ENCODE measurements at regions not wholly inside any gene's neighbourhood (a gene's known extent, or its start where the extent isn't known, plus 50 kb on each side); places are given as distances from the start of the nearest gene placed in this dataset.

GRCh38 chr4:101630319-101630986 lies 160.1 kb upstream of the BANK1 start:
- no peak for TF ChIP-seq TCF12 (IDR thresholded peaks at IDR 0.05; ENCODE audit: low read depth)
- no peak for TF ChIP-seq TAF1 (IDR thresholded peaks at IDR 0.05; ENCODE audit: low read depth)
- TF ChIP-seq YY1 (IDR thresholded peaks at IDR 0.05; ENCODE audit: low read depth): no peak
- no peak for TF ChIP-seq EGR1 (IDR thresholded peaks at IDR 0.05)
- no peak for TF ChIP-seq FOXM1 (IDR thresholded peaks at IDR 0.05; ENCODE audit: borderline replicate concordance, low read depth)
- no peak for TF ChIP-seq EP300 (IDR thresholded peaks at IDR 0.05; ENCODE audit: borderline replicate concordance)
- no peak for TF ChIP-seq USF1 (IDR thresholded peaks at IDR 0.05)
- no peak for TF ChIP-seq RAD21 (IDR thresholded peaks at IDR 0.05; ENCODE audit: low read depth)
- TF ChIP-seq TEAD4 (IDR thresholded peaks at IDR 0.05): no peak
- TF ChIP-seq MAX (IDR thresholded peaks at IDR 0.05): no peak

- no peak for TF ChIP-seq MAX (IDR thresholded peaks at IDR 0.05)
- TF ChIP-seq YY1 (IDR thresholded peaks at IDR 0.05; ENCODE audit: low read depth): no peak
- no peak for TF ChIP-seq TAF1 (IDR thresholded peaks at IDR 0.05; ENCODE audit: low read depth)
- TF ChIP-seq CEBPB (IDR thresholded peaks at IDR 0.05): no peak
- no peak for TF ChIP-seq EP300 (IDR thresholded peaks at IDR 0.05; ENCODE audit: borderline replicate concordance)
- TF ChIP-seq USF1 (IDR thresholded peaks at IDR 0.05): no peak
- TF ChIP-seq ZBTB7A (IDR thresholded peaks at IDR 0.05; ENCODE audit: low read depth): no peak
- TF ChIP-seq TEAD4 (IDR thresholded peaks at IDR 0.05): no peak
- no peak for TF ChIP-seq EGR1 (IDR thresholded peaks at IDR 0.05)
- TF ChIP-seq FOXM1 (IDR thresholded peaks at IDR 0.05; ENCODE audit: borderline replicate concordance, low read depth): no peak
- no peak for TF ChIP-seq NFIC (IDR thresholded peaks at IDR 0.05)
- no peak for TF ChIP-seq CREB1 (IDR thresholded peaks at IDR 0.05; ENCODE audit: low read depth)
- no peak for TF ChIP-seq REST (IDR thresholded peaks at IDR 0.05; ENCODE audit: low read depth)
- no peak for TF ChIP-seq TCF12 (IDR thresholded peaks at IDR 0.05; ENCODE audit: low read depth)
Measured at GRCh38 chr4:101621120-101621519, 169.4 kb upstream of the BANK1 start.

GRCh38 chr4:101615652-101616051 lies 174.9 kb upstream of the BANK1 start:
- no peak for TF ChIP-seq YY1 (IDR thresholded peaks at IDR 0.05; ENCODE audit: low read depth)
- no peak for TF ChIP-seq CREB1 (IDR thresholded peaks at IDR 0.05; ENCODE audit: low read depth)
- TF ChIP-seq MAX (IDR thresholded peaks at IDR 0.05): no peak
- TF ChIP-seq FOXM1 (IDR thresholded peaks at IDR 0.05; ENCODE audit: borderline replicate concordance, low read depth): no peak
- no peak for TF ChIP-seq NFIC (IDR thresholded peaks at IDR 0.05)
- no peak for TF ChIP-seq CEBPB (IDR thresholded peaks at IDR 0.05)
- TF ChIP-seq TEAD4 (IDR thresholded peaks at IDR 0.05): no peak
- TF ChIP-seq REST (IDR thresholded peaks at IDR 0.05; ENCODE audit: low read depth): no peak
- TF ChIP-seq EGR1 (IDR thresholded peaks at IDR 0.05): no peak
- TF ChIP-seq USF1 (IDR thresholded peaks at IDR 0.05): no peak
- TF ChIP-seq RAD21 (IDR thresholded peaks at IDR 0.05; ENCODE audit: low read depth): no peak
- no peak for TF ChIP-seq TAF1 (IDR thresholded peaks at IDR 0.05; ENCODE audit: low read depth)
- no peak for TF ChIP-seq ZBTB7A (IDR thresholded peaks at IDR 0.05; ENCODE audit: low read depth)

GRCh38 chr4:101604976-101605375 lies 185.6 kb upstream of the BANK1 start:
- no peak for TF ChIP-seq TAF1 (IDR thresholded peaks at IDR 0.05; ENCODE audit: low read depth)
- TF ChIP-seq CEBPB (IDR thresholded peaks at IDR 0.05): no peak
- TF ChIP-seq YY1 (IDR thresholded peaks at IDR 0.05; ENCODE audit: low read depth): no peak
- no peak for TF ChIP-seq RAD21 (IDR thresholded peaks at IDR 0.05; ENCODE audit: low read depth)
- TF ChIP-seq TEAD4 (IDR thresholded peaks at IDR 0.05): no peak
- TF ChIP-seq FOXM1 (IDR thresholded peaks at IDR 0.05; ENCODE audit: borderline replicate concordance, low read depth): no peak
- no peak for TF ChIP-seq ZBTB7A (IDR thresholded peaks at IDR 0.05; ENCODE audit: low read depth)
- no peak for TF ChIP-seq EP300 (IDR thresholded peaks at IDR 0.05; ENCODE audit: borderline replicate concordance)
- no peak for TF ChIP-seq USF1 (IDR thresholded peaks at IDR 0.05)
- TF ChIP-seq NFIC (IDR thresholded peaks at IDR 0.05): no peak
- TF ChIP-seq REST (IDR thresholded peaks at IDR 0.05; ENCODE audit: low read depth): no peak

Measured in Ishikawa (cell line).